Calu3 (cell line): ENCODE measurements at regions not wholly inside any gene's neighbourhood (a gene's known extent, or its start where the extent isn't known, plus 50 kb on each side); places are given as distances from the start of the nearest gene placed in this dataset.

Source experiments
- BruUV-seq: library from RNA; stranded (reverse); fragments of 400-500 nt; replicated peaks from 2 replicates; lab custom pipeline; 2021; lab: Mats Ljungman, UMichigan
- CTCF ChIA-PET: fragments of 300-600 bp; sonication (Branson Sonifier 250); formaldehyde crosslinking; loops from one replicate; lab custom pipeline; 2022; ENCODE audit warnings: antibody characterized with exemption; lab: Charles Lee
- DNase-seq: peaks from one replicate; pipeline ENCODE4 v3.0.0; 2022
- H3K27ac Mint-ChIP-seq: one replicate; pipeline ENCODE4 v1.8.0; 2022; ENCODE audit warnings: mixed read lengths; ENCODE audit not compliant: unreplicated experiment
- H3K27me3 Mint-ChIP-seq: one replicate; pipeline ENCODE4 v1.8.0; 2022; ENCODE audit warnings: mixed read lengths; ENCODE audit not compliant: unreplicated experiment
- H3K36me3 Mint-ChIP-seq: one replicate; pipeline ENCODE4 v1.8.0; 2022; ENCODE audit warnings: mild to moderate bottlenecking, moderate library complexity, mixed read lengths; ENCODE audit not compliant: insufficient read depth, unreplicated experiment
- H3K4me1 Mint-ChIP-seq: one replicate; pipeline ENCODE4 v1.8.0; 2022; ENCODE audit warnings: mild to moderate bottlenecking, low read depth, mixed read lengths; ENCODE audit not compliant: unreplicated experiment
- H3K4me3 Mint-ChIP-seq: one replicate; pipeline ENCODE4 v1.8.0; 2022; ENCODE audit warnings: mild to moderate bottlenecking, low read depth, moderate library complexity, mixed read lengths; ENCODE audit not compliant: unreplicated experiment
- H3K9me3 Mint-ChIP-seq: one replicate; pipeline ENCODE4 v1.8.0; 2022; ENCODE audit warnings: low read depth, mixed read lengths; ENCODE audit not compliant: unreplicated experiment
- intact Hi-C: fragments of 100-400 bp; cut with micrococcal nuclease; formaldehyde crosslinking; loops from one replicate; pipeline ENCODE4 v1.10.0; 2022; ENCODE audit not compliant: unreplicated experiment
- TF ChIP-seq, protein P1 (sequence below): fragments of 200-600 bp; IDR thresholded peaks from one replicate; pipeline ENCODE4 v1.8.0; 2022; ENCODE audit warnings: antibody characterized with exemption; ENCODE audit not compliant: unreplicated experiment

DNA sequence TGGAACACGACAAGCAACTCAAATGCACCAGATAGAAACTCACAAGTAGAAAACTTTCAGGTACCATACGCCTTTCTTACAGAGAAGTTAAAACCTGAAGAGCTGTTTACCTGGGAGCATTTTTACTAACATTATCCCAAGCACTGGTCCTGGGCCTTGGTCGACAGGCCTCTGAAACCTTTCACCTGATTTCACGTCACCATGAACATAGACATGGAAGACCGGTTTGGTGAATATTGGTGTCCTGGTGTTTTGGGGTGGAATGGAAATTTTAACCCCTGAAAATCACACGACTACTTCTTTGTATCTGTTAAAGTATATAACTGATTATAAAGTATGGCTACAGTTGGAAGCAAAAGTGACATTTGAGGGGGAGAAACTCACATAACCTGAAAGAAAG, 176.6 kb upstream of the ARGLU1 start:
- CTCF ChIA-PET: no interaction called here
- no peaks in the 10 kb centered on the region for H3K4me1 Mint-ChIP-seq
- intact Hi-C loops: no loop called here
- H3K9me3 Mint-ChIP-seq: peaks cover 3% of the 10 kb centered on the region
- H3K36me3 Mint-ChIP-seq: no peaks in the 10 kb centered on the region
- no peak overlapping the region for H3K4me3 Mint-ChIP-seq
- H3K27ac Mint-ChIP-seq: no peak overlapping the region
- TF ChIP-seq, protein P1, sequence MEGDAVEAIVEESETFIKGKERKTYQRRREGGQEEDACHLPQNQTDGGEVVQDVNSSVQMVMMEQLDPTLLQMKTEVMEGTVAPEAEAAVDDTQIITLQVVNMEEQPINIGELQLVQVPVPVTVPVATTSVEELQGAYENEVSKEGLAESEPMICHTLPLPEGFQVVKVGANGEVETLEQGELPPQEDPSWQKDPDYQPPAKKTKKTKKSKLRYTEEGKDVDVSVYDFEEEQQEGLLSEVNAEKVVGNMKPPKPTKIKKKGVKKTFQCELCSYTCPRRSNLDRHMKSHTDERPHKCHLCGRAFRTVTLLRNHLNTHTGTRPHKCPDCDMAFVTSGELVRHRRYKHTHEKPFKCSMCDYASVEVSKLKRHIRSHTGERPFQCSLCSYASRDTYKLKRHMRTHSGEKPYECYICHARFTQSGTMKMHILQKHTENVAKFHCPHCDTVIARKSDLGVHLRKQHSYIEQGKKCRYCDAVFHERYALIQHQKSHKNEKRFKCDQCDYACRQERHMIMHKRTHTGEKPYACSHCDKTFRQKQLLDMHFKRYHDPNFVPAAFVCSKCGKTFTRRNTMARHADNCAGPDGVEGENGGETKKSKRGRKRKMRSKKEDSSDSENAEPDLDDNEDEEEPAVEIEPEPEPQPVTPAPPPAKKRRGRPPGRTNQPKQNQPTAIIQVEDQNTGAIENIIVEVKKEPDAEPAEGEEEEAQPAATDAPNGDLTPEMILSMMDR: no peak
- no TSS peak for BruUV-seq
- DNase-seq: no peak
- H3K27me3 Mint-ChIP-seq: no peaks in the 10 kb centered on the region

DNA sequence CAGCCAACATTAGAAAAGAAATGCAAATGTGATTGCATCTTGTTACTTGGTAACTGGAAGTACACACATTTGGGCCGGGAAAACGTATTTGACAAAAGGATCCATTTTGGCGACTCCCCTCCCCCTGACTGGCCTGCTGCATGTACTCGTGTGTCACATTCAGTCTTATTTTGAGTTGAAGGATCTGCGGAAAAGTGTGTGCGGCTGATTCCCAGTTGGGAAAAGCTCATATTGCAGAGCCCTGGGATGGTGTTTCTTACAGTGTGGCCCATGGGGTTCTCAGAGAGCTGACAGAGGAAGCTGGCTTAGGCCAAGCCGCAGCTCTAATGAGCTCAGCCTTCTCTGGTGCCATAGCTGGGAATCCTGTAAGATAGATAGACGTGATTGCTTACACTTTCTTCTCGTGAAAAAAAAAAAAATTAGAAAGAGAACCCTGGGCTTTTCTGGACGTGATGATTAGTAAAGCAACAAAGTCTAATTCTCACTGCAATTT, 170.3 kb upstream of the ARGLU1 start:
- Mint-ChIP-seq H3K27ac (no peak overlapping the region), H3K9me3 (peaks cover 3% of the 10 kb centered on the region), H3K4me3 (no peak overlapping the region), H3K27me3 (no peaks in the 10 kb centered on the region), H3K4me1 (no peaks in the 10 kb centered on the region), H3K36me3 (no peaks in the 10 kb centered on the region)
- TF ChIP-seq, protein P1: no peak
- DNase-seq: no peak
- BruUV-seq: no TSS peak
- CTCF ChIA-PET: interaction anchor here (0.7 kb wide), 1 partner anchor 1330 kb away, joined by 3 read pairs; no protein-coding TSS in a partner anchor
- intact Hi-C loops: no loop called here

DNA sequence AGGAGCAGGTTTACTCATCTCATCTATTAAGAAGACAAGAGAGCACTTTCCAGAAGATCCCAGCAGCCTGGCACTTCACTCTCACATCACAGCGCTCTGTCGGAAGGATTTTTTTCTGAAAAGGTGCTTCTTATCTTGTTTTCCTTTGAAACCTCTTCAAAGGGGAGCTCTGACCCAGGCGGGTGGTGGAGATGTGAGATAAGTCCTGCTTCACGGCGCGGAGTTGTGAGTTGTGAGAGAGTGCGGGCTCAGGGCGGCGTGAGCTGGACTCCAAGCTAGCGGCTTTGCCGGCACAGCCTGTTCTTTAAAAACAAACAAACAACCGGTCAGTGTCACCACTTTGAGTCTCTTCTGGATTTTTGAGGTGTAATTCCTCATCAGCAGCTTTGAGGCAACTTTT, 169.0 kb upstream of the ARGLU1 start:
- Mint-ChIP-seq H3K27ac (no peak overlapping the region), H3K4me3 (no peak overlapping the region), H3K9me3 (peaks cover 3% of the 10 kb centered on the region), H3K27me3 (no peaks in the 10 kb centered on the region), H3K36me3 (no peaks in the 10 kb centered on the region), H3K4me1 (no peaks in the 10 kb centered on the region)
- no TSS peak for BruUV-seq
- CTCF ChIA-PET: no interaction called here
- intact Hi-C loops: no loop called here
- TF ChIP-seq, protein P1: no peak
- no peak for DNase-seq

DNA sequence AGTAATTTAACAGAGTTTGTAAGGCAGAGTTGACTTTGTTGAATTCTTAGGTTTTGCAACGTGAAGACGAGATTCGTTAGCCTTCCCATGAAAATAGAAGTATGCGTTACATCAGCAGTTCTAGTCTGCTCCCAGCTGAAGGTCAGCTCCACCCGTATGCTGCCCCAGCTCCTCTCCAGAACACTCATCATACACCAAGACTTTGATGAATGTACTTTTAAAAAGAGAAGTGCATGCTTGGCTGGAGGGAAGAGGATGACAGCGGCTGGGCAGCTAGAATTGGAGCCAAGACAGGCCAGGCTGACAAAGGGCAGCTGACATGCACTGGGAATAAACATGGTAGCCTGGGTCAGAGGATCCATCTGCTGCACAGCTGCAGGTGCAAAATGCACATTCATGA, 166.3 kb upstream of the ARGLU1 start:
- no peaks in the 10 kb centered on the region for H3K4me1 Mint-ChIP-seq

More for the DNA sequence above, 166.3 kb upstream of the ARGLU1 start:
- Mint-ChIP-seq H3K36me3 (no peaks in the 10 kb centered on the region), H3K27me3 (no peaks in the 10 kb centered on the region), H3K9me3 (no peaks in the 10 kb centered on the region), H3K27ac (no peak overlapping the region), H3K4me3 (no peak overlapping the region)
- CTCF ChIA-PET: no interaction called here
- BruUV-seq: no TSS peak
- no peak for DNase-seq
- TF ChIP-seq, protein P1: no peak
- intact Hi-C loops: no loop called here
